Dedifferentiated amniotic fluid mesenchymal stem cell (primary cell): ENCODE measurements at regions not wholly inside any gene's neighbourhood (a gene's known extent, or its start where the extent isn't known, plus 50 kb on each side); places are given as distances from the start of the nearest gene placed in this dataset.
A peak's percentile ranks its signal among the peaks of the same experiment; 100 is the strongest.
"Not testable (repeated sequence)": the region's sequence is repeated elsewhere in the genome, so short reads cannot be mapped to it uniquely, and the experiment has no call there.

Experiments
- DNase-seq: peaks from one replicate; pipeline ENCODE4 v3.0.0-alpha.2; 2016; ENCODE audit errors: extremely low spot score

DNA sequence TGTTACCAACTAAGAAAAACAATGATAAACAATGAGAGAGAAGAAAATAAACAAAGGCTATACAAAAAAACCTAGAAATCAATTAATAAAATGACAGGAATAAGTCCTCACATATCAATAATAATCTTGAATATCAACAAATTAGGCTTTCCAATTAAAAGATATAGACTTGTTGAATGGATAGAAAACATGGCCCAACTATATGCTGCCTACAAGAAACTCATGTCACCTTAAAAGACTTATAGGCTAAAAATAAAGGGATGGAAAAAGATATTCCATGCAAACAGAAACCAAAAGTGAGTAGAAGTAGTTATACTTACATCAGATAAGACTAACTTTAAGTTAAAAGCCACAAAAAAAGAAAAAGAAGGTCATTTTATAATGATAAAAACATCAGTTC lies 183.9 kb downstream of the MYRFL start:
- DNase-seq = no peak

DNA sequence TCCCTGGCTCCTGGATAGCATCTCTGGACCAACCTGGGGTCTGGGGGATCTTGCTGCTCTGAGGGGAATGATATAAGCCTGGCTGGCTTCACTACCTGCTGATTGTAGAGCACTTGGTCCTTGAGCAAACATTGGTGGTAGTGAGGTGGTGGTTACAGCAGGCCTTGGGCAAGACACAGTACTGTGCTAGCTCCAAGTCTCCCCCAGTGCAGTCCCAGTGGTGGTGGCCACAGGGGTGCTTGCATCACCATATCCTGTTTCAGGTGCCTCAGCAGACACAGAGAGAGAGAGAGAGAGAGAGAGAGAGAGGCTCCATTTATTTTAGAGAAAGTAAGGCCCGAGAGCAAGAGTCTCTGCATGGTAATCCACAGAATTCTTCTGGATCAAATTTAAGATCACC lies 186.3 kb downstream of the MYRFL start:
- no peak for DNase-seq

- not testable (repeated sequence) for DNase-seq
Measured at GRCh38 chr12:70013016-70013415, 188.0 kb downstream of the MYRFL start.

DNA sequence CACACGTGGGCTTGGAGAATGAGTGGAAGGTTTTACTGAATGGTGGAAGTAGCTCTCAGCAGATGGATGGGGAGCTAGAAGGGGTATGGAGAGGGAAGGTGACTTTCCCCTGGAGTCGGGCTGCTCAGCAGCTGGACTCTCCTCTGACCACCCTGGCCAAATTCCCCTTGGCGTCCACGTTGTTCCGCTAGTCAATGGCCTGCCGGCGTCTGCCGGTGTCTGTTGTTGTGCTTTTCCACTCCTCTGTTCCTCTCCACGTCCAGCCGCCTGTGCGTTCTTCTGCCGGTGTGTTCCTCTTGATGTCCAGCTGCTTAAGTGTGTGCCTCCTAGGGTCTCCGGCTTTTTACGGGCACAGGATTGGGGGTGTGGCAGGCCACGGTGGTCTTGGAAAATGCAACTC lies 203.5 kb downstream of the MYRFL start:
- DNase-seq = no peak

DNA sequence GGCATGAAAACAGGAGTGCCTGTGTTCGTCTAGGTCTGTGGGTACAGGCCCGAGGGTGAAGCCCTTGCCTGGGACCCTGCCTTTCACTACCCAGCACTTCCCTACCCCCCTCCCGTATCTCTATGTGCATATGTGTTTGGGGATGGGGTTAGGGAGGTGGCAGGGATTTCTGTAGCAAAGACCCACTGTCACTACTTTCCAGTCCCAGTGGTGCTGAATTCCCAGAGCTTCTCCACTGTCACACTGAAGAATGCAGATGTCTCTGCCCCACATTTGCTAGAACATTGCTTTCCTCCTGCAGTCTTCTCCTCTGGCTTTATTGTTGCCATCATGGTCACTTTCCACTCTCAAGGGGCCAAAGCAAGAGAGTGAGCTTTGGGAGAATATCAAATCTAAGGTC lies 203.9 kb downstream of the MYRFL start:
- DNase-seq = no peak

DNA sequence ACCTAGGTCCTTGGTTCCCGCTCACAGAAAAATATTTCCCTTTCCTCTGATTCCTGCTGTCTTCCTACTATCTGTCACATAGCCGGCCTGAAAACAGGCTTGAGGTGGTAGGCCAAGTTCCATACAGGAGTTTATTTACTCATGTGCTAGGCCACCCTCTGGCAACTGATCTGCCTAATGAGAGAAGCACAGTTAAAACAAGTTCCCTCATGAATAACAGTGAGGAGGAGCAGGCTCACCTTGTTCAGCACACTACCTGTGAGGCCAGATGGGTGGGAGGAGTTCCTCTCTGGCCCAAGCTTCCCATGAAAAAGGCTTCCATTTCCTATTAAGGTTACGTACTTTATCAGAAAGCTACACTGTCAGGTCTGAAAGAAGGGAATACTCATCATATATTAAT lies 206.0 kb downstream of the MYRFL start:
- DNase-seq = peak; percentile 9

GRCh38 chr12:70032076-70032475 lies 207.0 kb downstream of the MYRFL start:
- DNase-seq = peak; percentile 12

- no peak for DNase-seq
Measured at GRCh38 chr12:70033310-70033709, 208.3 kb downstream of the MYRFL start.

GRCh38 chr12:70040141-70040540 lies 203.1 kb upstream of the CNOT2 start:
- no peak for DNase-seq

DNA sequence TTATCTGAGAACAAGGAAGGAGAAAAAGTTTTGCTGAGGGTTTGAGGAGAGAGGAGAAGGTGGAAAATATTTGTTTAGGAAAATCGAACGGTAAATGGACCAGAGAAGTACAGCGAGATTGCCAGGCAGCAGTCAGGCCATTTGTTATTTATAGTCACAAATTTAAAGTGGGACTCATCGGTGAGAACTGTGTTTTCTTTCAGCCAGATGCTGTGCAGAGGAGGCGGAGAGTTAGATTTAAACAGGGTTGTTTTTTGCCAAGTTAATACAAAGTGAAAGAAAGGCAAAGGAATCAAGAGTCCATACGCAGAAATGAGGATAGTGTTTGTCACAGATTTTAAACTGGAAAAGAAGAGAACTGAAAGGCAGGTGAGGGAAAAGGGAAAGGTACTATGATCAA lies 200.6 kb upstream of the CNOT2 start:
- no peak for DNase-seq

GRCh38 chr12:70043490-70044138 lies 199.6 kb upstream of the CNOT2 start:
- no peak for DNase-seq

- DNase-seq = no peak
Measured at GRCh38 chr12:70044167-70044566, 199.1 kb upstream of the CNOT2 start.

DNA sequence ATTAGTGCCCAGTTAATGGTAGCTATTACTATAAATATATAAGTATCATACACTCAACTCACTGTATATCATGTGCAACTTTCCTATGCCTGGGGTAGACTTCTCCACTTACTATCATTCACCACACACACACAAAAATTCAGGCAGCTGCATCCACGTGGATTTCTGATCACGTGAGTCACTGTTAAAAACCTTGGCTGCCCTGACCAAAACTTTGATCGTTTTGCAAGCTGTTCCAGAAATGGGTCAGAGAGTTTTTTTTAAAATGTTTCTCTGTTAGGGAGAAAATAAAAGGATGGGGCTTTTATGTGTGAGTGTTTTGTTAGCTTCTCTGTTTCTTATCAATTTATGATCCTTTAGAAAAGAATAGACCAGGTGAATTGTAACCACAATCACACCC lies 198.2 kb upstream of the CNOT2 start:
- DNase-seq = no peak

DNA sequence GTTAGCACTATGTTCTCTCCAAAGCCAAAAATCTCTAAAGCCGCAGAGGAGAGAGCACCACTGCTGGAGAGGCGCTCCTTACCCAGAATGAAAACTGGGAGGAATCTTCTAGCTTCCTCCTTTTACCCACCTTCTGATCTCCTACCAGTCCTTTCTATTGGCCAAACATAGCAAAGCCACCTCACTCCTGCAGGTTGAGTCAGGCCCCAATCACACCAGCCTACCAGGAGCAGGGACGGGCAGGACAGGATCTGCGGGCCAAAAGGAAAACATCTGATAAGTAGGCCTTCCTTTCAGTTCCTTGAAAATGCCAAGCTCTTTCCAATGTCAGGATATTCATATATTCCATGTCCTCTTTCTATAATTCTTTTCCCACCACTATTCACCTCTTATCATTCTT lies 197.7 kb upstream of the CNOT2 start:
- no peak for DNase-seq

- no peak for DNase-seq
Measured at GRCh38 chr12:70048521-70049250, 194.5 kb upstream of the CNOT2 start.

- peak; percentile 11 for DNase-seq
Measured at GRCh38 chr12:70049596-70050360, 193.5 kb upstream of the CNOT2 start.

GRCh38 chr12:70052476-70052875 lies 190.8 kb upstream of the CNOT2 start:
- DNase-seq = no peak

GRCh38 chr12:70052931-70053497 lies 190.2 kb upstream of the CNOT2 start:
- DNase-seq = peak; percentile 48

DNA sequence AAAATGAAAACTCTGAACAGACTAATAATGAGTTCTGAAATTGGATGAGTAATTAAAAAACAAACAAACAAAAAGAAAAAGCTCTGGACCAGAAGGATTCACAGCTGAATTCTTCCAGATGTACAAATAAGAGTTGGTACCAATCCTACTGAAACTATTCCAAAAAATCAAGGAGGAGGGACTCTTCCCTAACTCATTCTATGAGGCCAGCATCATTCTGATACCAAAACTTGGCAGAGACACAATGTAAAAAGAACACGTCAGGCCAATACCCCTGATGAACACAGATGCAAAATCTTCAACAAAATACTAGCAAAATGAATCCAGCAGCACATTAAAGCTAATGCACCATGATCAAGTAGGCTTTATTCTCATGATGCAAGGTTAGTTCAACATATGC lies 183.9 kb upstream of the CNOT2 start:
- no peak for DNase-seq

GRCh38 chr12:70060634-70061033 lies 182.6 kb upstream of the CNOT2 start:
- no peak for DNase-seq

DNA sequence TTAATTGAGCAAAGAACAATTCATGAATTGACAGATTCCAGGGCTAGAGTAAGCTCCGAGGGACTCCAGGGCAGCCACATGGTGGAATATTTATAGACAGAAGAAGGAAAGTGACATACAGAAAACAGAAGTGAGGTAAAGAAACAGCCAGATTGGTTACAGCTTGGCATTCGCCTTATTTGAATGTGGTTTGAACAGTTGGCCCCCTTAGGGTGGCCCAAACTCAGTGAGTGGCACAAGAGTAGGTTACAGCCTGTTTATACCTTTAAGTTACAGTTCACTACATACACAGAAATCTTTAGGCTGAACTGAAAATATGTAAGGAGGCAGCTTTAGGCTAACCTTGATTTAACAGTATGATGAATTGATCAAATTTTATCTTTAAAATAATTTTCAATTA lies 174.5 kb upstream of the CNOT2 start:
- no peak for DNase-seq

GRCh38 chr12:70069221-70070105 lies 173.8 kb upstream of the CNOT2 start:
- no peak for DNase-seq
